ENCODE measurements at regions not wholly inside any gene's neighbourhood (a gene's known extent, or its start where the extent isn't known, plus 50 kb on each side); places are given as distances from the start of the nearest gene placed in this dataset.

- no peak for TF ChIP-seq CTCF (IDR thresholded peaks at IDR 0.05; ENCODE audit: low read length, missing control alignments)
- no peak for DNase-seq (ENCODE audit: low read depth)
- no peak overlapping the region for H3K4me3 ChIP-seq (replicated peaks; ENCODE audit: low read depth, low read length)
Observed at GRCh38 chr9:16147726-16148125, 594.9 kb downstream of the CCDC171 start.

GRCh38 chr9:16150501-16150900 lies 597.7 kb downstream of the CCDC171 start:
- DNase-seq (ENCODE audit: low read depth), result peak; percentile 69
- no peak for TF ChIP-seq CTCF (IDR thresholded peaks at IDR 0.05; ENCODE audit: low read length, missing control alignments)
- no peak overlapping the region for H3K4me3 ChIP-seq (replicated peaks; ENCODE audit: low read depth, low read length)

GRCh38 chr9:16150938-16151650 lies 598.3 kb downstream of the CCDC171 start:
- DNase-seq (ENCODE audit: low read depth), result no peak
- H3K4me3 ChIP-seq (replicated peaks; ENCODE audit: low read depth, low read length), result no peak overlapping the region
- no peak for TF ChIP-seq CTCF (IDR thresholded peaks at IDR 0.05; ENCODE audit: low read length, missing control alignments)

GRCh38 chr9:16152276-16153101 lies 599.6 kb downstream of the CCDC171 start:
- no peak for DNase-seq (ENCODE audit: low read depth)
- TF ChIP-seq CTCF (IDR thresholded peaks at IDR 0.05; ENCODE audit: low read length, missing control alignments), result no peak
- H3K4me3 ChIP-seq (replicated peaks; ENCODE audit: low read depth, low read length), result no peak overlapping the region

- H3K4me3 ChIP-seq (replicated peaks; ENCODE audit: low read depth, low read length), result no peak overlapping the region
- DNase-seq (ENCODE audit: low read depth), result no peak
- TF ChIP-seq CTCF (IDR thresholded peaks at IDR 0.05; ENCODE audit: low read length, missing control alignments), result no peak
Observed at GRCh38 chr9:16153221-16153620, 600.4 kb downstream of the CCDC171 start.

- no peak for DNase-seq (ENCODE audit: low read depth)
- H3K4me3 ChIP-seq (replicated peaks; ENCODE audit: low read depth, low read length), result no peak overlapping the region
- no peak for TF ChIP-seq CTCF (IDR thresholded peaks at IDR 0.05; ENCODE audit: low read length, missing control alignments)
Observed at GRCh38 chr9:16153741-16154140, 600.9 kb downstream of the CCDC171 start.

Measured in fibroblast of pulmonary artery (primary cell).